IPS-18a (cell line): ENCODE measurements at regions not wholly inside any gene's neighbourhood (a gene's known extent, or its start where the extent isn't known, plus 50 kb on each side); places are given as distances from the start of the nearest gene placed in this dataset.
"Not testable (repeated sequence)": the region's sequence is repeated elsewhere in the genome, so short reads cannot be mapped to it uniquely, and the experiment has no call there.

Source experiments
- H3K27ac ChIP-seq: one replicate; pipeline ENCODE4 v1.5.1; 2013; ENCODE audit warnings: low read length
- H3K27me3 ChIP-seq: one replicate; pipeline ENCODE4 v1.6.1; 2013; ENCODE audit warnings: mild to moderate bottlenecking, low read length; ENCODE audit not compliant: control insufficient read depth, insufficient read depth
- H3K36me3 ChIP-seq: one replicate; pipeline ENCODE4 v1.6.1; 2013; ENCODE audit warnings: low read depth, low read length; ENCODE audit not compliant: control insufficient read depth
- H3K4me1 ChIP-seq: one replicate; pipeline ENCODE4 v1.6.1; 2013; ENCODE audit warnings: low read depth, low read length; ENCODE audit not compliant: control insufficient read depth
- H3K4me3 ChIP-seq: one replicate; pipeline ENCODE4 v1.5.1; 2013; ENCODE audit warnings: low read length
- H3K9ac ChIP-seq: one replicate; pipeline ENCODE4 v1.6.1; 2013; ENCODE audit warnings: mild to moderate bottlenecking, low read length, moderate library complexity
- H3K9me3 ChIP-seq: one replicate; pipeline ENCODE4 v1.6.1; 2013; ENCODE audit warnings: low read depth, low read length; ENCODE audit not compliant: control insufficient read depth

DNA sequence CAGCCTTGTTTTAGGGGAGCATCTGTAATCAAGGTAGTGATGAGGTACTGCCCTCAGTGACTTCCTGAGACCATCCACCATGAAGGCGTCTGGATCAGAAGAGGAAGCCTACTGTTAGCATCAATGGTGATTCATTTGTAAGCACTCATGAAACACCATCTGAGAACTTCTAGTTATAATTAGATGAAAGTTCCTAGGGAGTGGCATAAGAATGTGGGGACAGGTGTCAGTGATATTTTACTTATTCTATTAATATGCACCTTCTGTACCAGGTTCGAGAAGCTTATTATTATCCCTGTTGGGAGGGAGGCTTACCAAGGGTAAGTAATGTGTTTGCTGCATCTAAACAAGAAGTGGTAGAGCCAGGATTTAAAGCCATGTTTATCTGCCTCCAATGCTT, 295.8 kb upstream of the TBL1XR1 start:
- no peaks in the 10 kb centered on the region for H3K36me3 ChIP-seq
- no peak overlapping the region for H3K9ac ChIP-seq
- H3K9me3 ChIP-seq = no peaks in the 10 kb centered on the region
- no peaks in the 10 kb centered on the region for H3K27me3 ChIP-seq
- no peak overlapping the region for H3K27ac ChIP-seq
- H3K4me1 ChIP-seq = peaks cover 3% of the 10 kb centered on the region
- H3K4me3 ChIP-seq = no peak overlapping the region

DNA sequence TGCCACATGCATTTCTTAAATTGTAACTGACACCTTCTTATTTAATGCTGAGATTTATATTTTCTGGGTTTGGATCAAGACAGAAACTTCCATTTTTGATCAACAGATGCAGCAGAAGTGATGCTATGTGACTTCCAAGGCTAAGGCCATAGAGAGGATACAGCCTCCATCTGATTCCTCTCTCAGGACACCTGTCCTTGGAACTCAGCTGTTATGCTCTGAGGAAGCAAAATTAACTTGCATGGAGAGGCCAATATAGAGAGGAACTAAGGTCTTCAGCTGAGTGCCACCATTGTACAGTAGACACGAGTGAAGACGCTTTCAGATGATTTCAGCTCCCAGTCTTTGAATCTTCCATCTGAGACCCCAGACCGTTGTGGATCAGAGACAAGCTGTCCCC, 296.9 kb upstream of the TBL1XR1 start:
- no peak overlapping the region for H3K4me3 ChIP-seq
- peaks cover 3% of the 10 kb centered on the region for H3K4me1 ChIP-seq
- no peak overlapping the region for H3K9ac ChIP-seq
- no peaks in the 10 kb centered on the region for H3K36me3 ChIP-seq
- no peak overlapping the region for H3K27ac ChIP-seq
- H3K27me3 ChIP-seq = no peaks in the 10 kb centered on the region
- H3K9me3 ChIP-seq = no peaks in the 10 kb centered on the region

DNA sequence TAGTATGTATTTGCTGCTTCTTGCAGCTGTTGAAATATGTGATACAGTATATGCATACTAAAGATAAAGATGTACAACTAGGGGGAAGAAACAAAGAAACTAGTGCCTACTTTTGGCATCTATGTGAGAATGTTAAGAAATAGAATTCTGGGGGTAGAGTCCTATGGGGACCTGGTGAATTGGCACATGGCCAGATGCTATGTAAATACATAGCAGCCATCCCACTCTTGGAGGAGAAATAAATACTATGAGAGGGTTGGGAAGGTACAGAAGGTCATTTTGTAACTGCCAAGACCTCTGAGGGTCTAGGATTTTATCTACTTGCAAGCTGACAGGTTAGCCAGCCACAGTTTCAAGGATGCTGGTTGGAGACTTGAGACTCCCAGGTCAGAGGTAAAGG, 298.3 kb upstream of the TBL1XR1 start:
- Histone ChIP-seq H3K27ac (no peak overlapping the region), H3K27me3 (no peaks in the 10 kb centered on the region), H3K4me3 (no peak overlapping the region), H3K4me1 (peaks cover 3% of the 10 kb centered on the region), H3K9me3 (no peaks in the 10 kb centered on the region), H3K36me3 (no peaks in the 10 kb centered on the region), H3K9ac (no peak overlapping the region)

DNA sequence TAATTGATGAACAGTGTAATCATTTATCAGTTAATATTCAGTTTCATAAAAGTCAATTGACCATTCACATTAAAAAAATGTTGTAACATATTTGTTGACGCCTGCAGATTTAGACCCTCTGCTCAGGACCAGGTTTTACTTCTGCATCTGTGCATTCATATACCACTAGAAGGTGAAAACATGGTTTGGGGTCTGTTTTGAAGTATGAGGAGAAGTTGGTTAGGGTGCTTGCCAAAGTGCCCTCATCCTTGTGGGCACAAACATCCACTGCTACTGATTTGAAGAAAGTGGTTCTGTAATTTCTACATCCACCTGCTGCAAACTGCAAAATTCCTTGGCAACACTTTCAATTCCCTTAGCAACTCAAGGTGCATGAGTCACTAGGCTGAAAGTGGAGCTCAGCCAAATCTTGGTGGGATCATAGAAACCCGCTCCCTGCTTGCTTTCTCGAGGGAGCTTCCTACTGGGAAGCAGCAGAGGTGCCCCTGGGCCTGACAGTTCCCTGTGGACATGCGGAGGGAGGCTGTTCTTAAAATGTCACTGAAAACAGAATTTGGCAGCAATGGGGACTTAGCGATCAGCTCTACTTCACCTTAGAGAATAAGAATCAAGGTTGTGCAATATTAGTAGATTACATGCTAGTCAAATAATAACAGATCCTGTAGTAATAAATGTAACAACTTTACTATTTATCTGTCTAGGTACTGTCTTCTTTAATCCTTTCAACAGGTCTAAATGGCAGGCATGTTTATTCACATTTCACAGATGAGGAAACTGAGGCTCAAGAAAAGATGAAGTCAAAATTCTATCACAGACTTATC, 301.0 kb upstream of the TBL1XR1 start:
- H3K9me3 ChIP-seq = no peaks in the 10 kb centered on the region
- no peak overlapping the region for H3K9ac ChIP-seq
- H3K4me3 ChIP-seq = no peak overlapping the region
- H3K27me3 ChIP-seq = no peaks in the 10 kb centered on the region
- no peak overlapping the region for H3K27ac ChIP-seq
- no peaks in the 10 kb centered on the region for H3K4me1 ChIP-seq
- no peaks in the 10 kb centered on the region for H3K36me3 ChIP-seq

DNA sequence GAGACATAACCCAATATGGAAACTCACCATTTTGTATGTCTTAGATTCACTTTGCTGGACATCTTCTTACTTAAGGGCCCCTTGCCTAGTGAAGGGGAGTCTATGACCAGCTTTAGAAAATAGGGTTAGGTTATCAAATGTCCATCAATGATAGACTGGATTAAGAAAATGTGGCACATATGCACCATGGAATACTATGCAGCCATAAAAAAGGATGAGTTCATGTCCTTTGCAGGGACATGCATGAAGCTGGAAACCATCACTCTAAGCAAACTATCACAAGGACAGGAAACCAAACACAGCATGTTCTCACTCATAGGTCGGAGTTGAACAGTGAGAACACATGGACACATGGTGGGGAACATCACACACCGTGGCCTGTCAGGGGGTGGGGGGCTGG, 301.8 kb upstream of the TBL1XR1 start:
- not testable (repeated sequence) for H3K9ac ChIP-seq, H3K9me3 ChIP-seq, H3K4me3 ChIP-seq, H3K27me3 ChIP-seq, H3K4me1 ChIP-seq, H3K27ac ChIP-seq, H3K36me3 ChIP-seq

DNA sequence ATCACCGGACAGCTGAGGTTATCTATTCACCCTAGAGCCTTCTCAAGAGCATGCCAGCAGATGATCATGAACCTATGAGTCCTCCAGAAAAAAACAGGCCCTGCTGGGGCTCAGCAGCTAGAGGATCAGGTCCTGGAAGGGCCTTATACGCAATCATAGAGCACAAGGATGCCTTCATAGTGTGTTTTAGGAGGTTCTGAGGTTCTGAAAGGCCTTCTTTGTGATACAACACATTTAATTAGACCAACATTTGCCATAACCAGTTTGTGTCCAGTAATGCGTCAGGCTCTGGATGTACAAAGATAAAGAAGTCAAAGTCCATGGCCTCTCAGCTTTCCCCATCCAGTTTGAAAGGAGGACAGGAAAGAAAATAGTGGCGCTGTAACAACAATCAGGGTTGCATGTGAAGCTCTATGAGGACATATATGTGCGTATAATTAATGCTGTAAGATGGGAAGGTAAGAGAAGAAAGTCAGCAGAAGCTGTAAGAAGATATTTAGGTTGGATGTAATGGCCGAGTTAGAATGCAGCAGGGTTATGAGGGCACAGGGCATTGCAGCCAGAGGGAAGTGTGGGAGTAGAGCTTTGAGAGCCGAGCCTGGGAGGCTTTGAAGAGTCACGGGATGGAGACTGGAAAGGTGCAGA, 302.6 kb upstream of the TBL1XR1 start:
- Histone ChIP-seq H3K4me3 (no peak overlapping the region), H3K27ac (no peak overlapping the region), H3K36me3 (no peaks in the 10 kb centered on the region), H3K4me1 (no peaks in the 10 kb centered on the region), H3K27me3 (no peaks in the 10 kb centered on the region), H3K9me3 (no peaks in the 10 kb centered on the region), H3K9ac (no peak overlapping the region)

DNA sequence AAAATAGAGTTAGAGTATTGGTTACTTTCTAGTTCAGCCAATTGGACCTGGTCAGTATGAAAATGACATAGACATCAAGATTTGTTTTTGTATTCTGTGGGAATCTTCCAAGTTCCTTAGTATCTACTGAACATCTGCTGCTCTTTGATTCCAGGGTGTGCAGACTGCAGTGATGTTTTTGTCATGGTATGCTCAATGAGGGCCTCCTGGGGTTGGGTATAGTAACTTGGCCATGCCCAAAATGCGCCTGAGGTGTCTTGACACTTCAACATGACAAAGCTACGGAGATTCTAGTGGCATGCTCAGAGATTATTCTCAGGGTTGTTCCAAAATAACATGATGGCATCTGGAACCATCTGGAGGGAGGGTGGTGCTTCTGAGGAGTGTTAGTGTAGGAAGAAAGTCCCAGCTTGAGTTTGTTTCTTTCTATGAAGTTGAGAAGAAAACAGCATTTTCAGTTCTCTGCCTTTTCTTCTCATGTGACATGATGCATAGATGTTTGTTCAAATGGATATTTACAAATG, 313.5 kb upstream of the TBL1XR1 start:
- Histone ChIP-seq H3K9ac (no peak overlapping the region), H3K4me3 (no peak overlapping the region), H3K36me3 (no peaks in the 10 kb centered on the region), H3K4me1 (no peaks in the 10 kb centered on the region), H3K9me3 (no peaks in the 10 kb centered on the region), H3K27ac (no peak overlapping the region), H3K27me3 (no peaks in the 10 kb centered on the region)

DNA sequence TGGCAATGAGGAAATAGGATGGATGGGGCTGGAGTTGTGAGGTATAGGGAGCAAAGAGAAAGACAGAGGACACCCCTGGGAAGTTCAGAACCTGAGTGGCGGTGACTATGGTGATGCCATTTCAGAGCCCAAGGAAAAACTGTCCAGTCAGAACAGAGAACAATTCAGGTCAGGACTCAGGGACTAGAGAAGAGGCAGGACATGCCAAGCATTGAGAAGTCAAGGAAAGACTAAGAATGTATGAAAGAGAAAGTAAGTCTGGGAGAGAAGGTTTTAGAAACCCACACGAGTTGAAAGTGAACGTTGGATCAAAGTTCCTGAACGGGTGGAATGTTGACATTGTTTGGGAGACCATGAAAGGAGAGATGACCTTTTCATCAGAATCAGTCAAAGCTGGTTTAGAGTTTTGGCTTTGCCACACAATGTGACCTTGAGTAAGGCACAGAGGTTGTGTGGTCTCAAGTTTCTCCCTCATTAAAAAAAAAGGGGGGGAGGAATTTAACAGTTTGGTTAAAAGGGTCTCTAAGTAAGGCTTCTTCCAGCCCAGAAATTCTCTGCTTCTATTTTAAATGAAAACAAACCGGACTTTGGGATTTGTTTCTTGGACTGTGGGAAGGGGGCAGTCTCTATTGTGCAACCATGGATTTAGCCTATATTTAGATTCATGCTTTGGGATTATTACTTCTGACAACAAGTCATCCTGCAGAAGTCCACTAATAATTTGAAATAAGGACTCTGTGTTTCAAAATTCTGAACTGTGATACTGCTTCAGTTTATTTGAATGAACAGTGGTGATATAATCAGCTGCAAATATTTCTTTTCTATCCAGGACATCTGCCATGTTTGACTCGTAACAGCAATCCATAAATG, 315.9 kb upstream of the TBL1XR1 start:
- H3K9ac ChIP-seq = no peak overlapping the region
- no peak overlapping the region for H3K4me3 ChIP-seq
- no peaks in the 10 kb centered on the region for H3K27me3 ChIP-seq
- H3K27ac ChIP-seq = no peak overlapping the region
- H3K9me3 ChIP-seq = no peaks in the 10 kb centered on the region
- peaks cover 4% of the 10 kb centered on the region for H3K4me1 ChIP-seq
- H3K36me3 ChIP-seq = no peaks in the 10 kb centered on the region

DNA sequence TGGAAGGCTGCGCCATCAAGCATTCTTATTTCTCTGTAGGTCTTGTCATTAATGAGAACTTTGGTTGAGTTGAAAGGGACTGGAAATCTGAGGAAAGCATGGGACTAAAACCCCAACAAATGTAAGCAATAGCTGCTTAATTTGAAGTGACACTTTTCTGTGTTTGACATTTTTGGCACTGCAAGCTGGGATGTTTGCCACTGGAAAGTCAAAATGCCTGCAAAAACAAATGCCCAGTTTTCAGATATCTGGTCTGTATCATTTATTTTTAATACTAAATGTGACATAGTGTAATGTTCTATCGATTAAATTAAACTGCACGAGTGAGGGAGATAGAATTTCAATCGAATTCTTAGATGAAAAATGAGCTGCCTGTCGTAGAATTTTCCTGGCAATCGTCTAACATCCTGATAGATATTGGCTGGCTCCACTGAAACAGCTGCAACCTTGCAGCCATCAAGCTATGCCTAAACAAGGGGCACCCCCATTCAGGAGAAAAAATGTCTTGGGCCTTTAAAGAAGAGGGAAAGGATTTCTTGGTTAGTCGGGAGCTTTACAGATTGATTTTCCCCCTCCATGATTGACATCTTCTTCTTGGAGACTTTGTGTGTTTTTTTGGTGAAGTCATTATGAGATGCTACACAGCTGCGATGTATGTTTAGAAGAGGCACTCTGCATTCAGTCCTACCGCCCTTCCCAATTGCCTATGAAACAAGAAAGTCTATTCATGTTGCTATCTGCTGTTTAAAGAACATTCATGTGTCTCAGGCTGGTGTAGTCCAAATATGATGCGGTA, 316.7 kb upstream of the TBL1XR1 start:
- no peak overlapping the region for H3K9ac ChIP-seq
- H3K4me3 ChIP-seq = no peak overlapping the region
- no peaks in the 10 kb centered on the region for H3K36me3 ChIP-seq
- no peaks in the 10 kb centered on the region for H3K27me3 ChIP-seq
- no peak overlapping the region for H3K27ac ChIP-seq
- peaks cover 4% of the 10 kb centered on the region for H3K4me1 ChIP-seq
- H3K9me3 ChIP-seq = no peaks in the 10 kb centered on the region

DNA sequence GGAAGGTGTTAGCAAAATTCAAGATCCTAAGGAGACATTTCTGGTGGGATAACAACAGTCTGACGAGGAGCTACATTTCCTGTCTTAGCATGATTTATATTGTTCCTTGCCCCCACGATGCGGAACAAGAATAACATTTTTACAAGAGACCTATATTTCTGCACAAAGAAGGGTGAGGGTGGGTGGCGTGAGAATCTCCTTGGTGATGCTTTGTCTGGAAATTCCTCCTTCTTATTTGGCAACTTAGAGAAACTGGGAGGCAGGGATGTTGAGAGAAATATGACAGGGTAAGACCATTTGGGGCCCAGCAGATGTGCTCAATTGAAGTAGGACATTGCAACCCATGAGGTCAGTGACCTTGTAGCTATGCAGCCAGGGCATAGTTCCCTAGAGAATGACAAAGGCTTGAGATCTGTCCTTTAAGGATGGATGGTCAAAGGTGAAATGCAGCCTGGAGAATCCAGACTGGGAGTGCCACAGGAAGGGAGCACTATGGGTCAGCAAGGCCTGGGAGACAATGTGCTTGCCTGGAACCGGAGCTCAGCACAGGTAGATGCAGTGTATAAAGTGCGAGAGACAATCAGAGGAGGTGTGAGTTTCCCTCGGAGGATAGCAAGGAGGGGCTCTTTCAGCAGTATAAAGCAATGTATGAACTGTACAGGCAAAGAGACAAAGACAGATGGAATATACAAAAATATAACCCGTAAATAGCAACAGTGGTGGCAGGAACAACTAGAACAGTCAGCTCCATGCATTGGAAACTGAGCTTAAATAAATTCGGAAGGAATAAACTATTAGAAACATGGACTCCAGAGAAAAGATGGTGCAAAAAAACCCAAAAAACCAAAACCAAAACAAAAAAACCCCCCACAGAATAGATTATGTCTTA, 317.6 kb upstream of the TBL1XR1 start:
- Histone ChIP-seq H3K27me3 (no peaks in the 10 kb centered on the region), H3K4me1 (peaks cover 4% of the 10 kb centered on the region), H3K9ac (no peak overlapping the region), H3K9me3 (no peaks in the 10 kb centered on the region), H3K36me3 (no peaks in the 10 kb centered on the region), H3K27ac (no peak overlapping the region), H3K4me3 (no peak overlapping the region)
